H1 (cell line): ENCODE measurements at regions not wholly inside any gene's neighbourhood (a gene's known extent, or its start where the extent isn't known, plus 50 kb on each side); places are given as distances from the start of the nearest gene placed in this dataset.

Experiments
- CTCF ChIA-PET: fragments of 300-600 bp; sonication (Branson Sonifier 250); formaldehyde crosslinking; loops from one replicate; lab custom pipeline; 2021; ENCODE audit not compliant: partially characterized antibody; lab: Charles Lee
- POLR2A ChIA-PET: fragments of 300-600 bp; sonication (Branson Sonifier 250); formaldehyde crosslinking; loops from one replicate; lab custom pipeline; 2021; ENCODE audit warnings: inconsistent platforms; ENCODE audit not compliant: partially characterized antibody; lab: Charles Lee
- DNase-seq, 2 experiments: peaks; one replicate each; pipeline versions ENCODE4 v3.0.0 to v3.0.0-alpha.2; 2010 to 2022; ENCODE audit warnings: low spot score in 2 of 2, low read depth in 1 of 2, mixed read lengths in 1 of 2
- FAIRE-seq: peaks from 2 replicates; lab custom pipeline; 2011; peaks lifted over from hg19 to GRCh38; lab: Jason Lieb, UNC
- H2AFZ ChIP-seq: 2 replicates; pipeline ENCODE4 v1.8.1; 2012; ENCODE audit warnings: low read length, inconsistent platforms
- H2AK5ac ChIP-seq: 2 replicates; pipeline ENCODE4 v1.6.1; 2013; ENCODE audit warnings: low read depth, low read length
- H2BK120ac ChIP-seq: replicated peaks from 2 replicates; pipeline ENCODE3; 2013; ENCODE audit warnings: low read depth, low read length, inconsistent platforms
- H2BK12ac ChIP-seq: 2 replicates; pipeline ENCODE4 v1.6.1; 2013; ENCODE audit warnings: low read depth, low read length
- H2BK15ac ChIP-seq: 2 replicates; pipeline ENCODE4 v1.6.1; 2013; ENCODE audit warnings: low read length
- H2BK20ac ChIP-seq: 2 replicates; pipeline ENCODE4 v1.6.1; 2013; ENCODE audit warnings: low read length
- H2BK5ac ChIP-seq: 2 replicates; pipeline ENCODE4 v1.6.1; 2013; ENCODE audit warnings: low read depth, low read length
- H3K14ac ChIP-seq: 2 replicates; pipeline ENCODE4 v1.6.1; 2013; ENCODE audit warnings: inconsistent platforms; ENCODE audit not compliant: insufficient read length
- H3K18ac ChIP-seq: 2 replicates; pipeline ENCODE4 v1.6.1; 2013; ENCODE audit warnings: low read length; ENCODE audit errors: extremely low read depth
- H3K23ac ChIP-seq: 2 replicates; pipeline ENCODE4 v1.6.1; 2013; ENCODE audit warnings: inconsistent platforms; ENCODE audit not compliant: insufficient read length
- H3K23me2 ChIP-seq: 2 replicates; pipeline ENCODE4 v1.6.1; 2013; ENCODE audit warnings: low read depth, low read length
- H3K27ac ChIP-seq: 2 replicates; pipeline ENCODE4 v1.6.1; 2011; ENCODE audit warnings: low read depth, low read length, inconsistent platforms
- H3K27me3 ChIP-seq, 4 experiments: replicated peaks in 1 of 4; 1 replicate in 1 of 4; 2 replicates in 3 of 4; pipeline versions ENCODE4 v1.6.1 to v1.8.1; 2011 to 2013; ENCODE audit warnings: low read length in 3 of 4, mild to moderate bottlenecking in 3 of 4, inconsistent platforms in 2 of 4, mixed read lengths in 2 of 4, moderate library complexity in 1 of 4; ENCODE audit not compliant: control insufficient read depth in 3 of 4, insufficient read depth in 3 of 4; ENCODE audit errors: extremely low read depth in 1 of 4
- H3K36me3 ChIP-seq, 4 experiments: 2 replicates each; pipeline versions ENCODE4 v1.6.1 to v1.8.1; 2011 to 2013; ENCODE audit warnings: mild to moderate bottlenecking in 4 of 4, low read length in 3 of 4, moderate library complexity in 2 of 4, control low read depth in 1 of 4, inconsistent platforms in 1 of 4; ENCODE audit not compliant: insufficient read depth in 4 of 4, control insufficient read depth in 2 of 4
- H3K4ac ChIP-seq: replicated peaks from 2 replicates; pipeline ENCODE3; 2013; ENCODE audit warnings: low read length, low read depth, mixed read lengths, inconsistent platforms; ENCODE audit not compliant: insufficient read length
- H3K4me1 ChIP-seq, 4 experiments: replicated peaks in 1 of 4; 1 replicate in 1 of 4; 2 replicates in 3 of 4; pipeline versions ENCODE4 v1.6.1 to v1.8.1; 2011 to 2013; ENCODE audit warnings: low read length in 3 of 4, inconsistent platforms in 2 of 4, mixed read lengths in 1 of 4; ENCODE audit not compliant: insufficient read depth in 4 of 4, control insufficient read depth in 3 of 4
- H3K4me2 ChIP-seq, 2 experiments: 2 replicates each; pipeline versions ENCODE4 v1.6.1 to v1.8.1; 2011 to 2013; ENCODE audit warnings: low read depth in 2 of 2, low read length in 2 of 2, control low read depth in 1 of 2, inconsistent platforms in 1 of 2, mild to moderate bottlenecking in 1 of 2; ENCODE audit not compliant: insufficient read depth in 1 of 2
- H3K4me3 ChIP-seq, 4 experiments: fragments of 200-600, 300-600 bp in 1 of 4; sonication (generic), shearing (Covaris generic), sonication (Bioruptor Twin) in 1 of 4; 2 replicates each; pipeline versions ENCODE4 v1.5.1 to v1.8.1; 2011 to 2016; ENCODE audit warnings: low read length in 4 of 4, low read depth in 3 of 4, control low read depth in 2 of 4, inconsistent platforms in 2 of 4, mild to moderate bottlenecking in 2 of 4, mixed read lengths in 1 of 4, moderate library complexity in 1 of 4; ENCODE audit not compliant: insufficient read depth in 2 of 4; ENCODE audit errors: extremely low read depth in 1 of 4
- H3K56ac ChIP-seq: replicated peaks from 2 replicates; pipeline ENCODE3; 2013; ENCODE audit warnings: low read depth, mild to moderate bottlenecking, mixed read lengths, low read length, inconsistent platforms; ENCODE audit not compliant: insufficient read length
- H3K79me1 ChIP-seq: 2 replicates; pipeline ENCODE4 v1.6.1; 2013; ENCODE audit warnings: low read depth, low read length, control low read depth
- H3K79me2 ChIP-seq, 2 experiments: 2 replicates each; pipeline versions ENCODE4 v1.6.1 to v1.8.1; 2012 to 2013; ENCODE audit warnings: low read length in 2 of 2, mild to moderate bottlenecking in 2 of 2, inconsistent platforms in 1 of 2; ENCODE audit not compliant: insufficient read depth in 2 of 2, control insufficient read depth in 1 of 2
- H3K9ac ChIP-seq, 4 experiments: replicated peaks in 1 of 4; 1 replicate in 1 of 4; 2 replicates in 3 of 4; pipeline versions ENCODE4 v1.6.1 to v1.8.1; 2011 to 2013; ENCODE audit warnings: low read depth in 3 of 4, low read length in 3 of 4, control low read depth in 2 of 4, mild to moderate bottlenecking in 2 of 4, moderate library complexity in 2 of 4, inconsistent platforms in 1 of 4; ENCODE audit errors: extremely low read depth in 1 of 4
- H3K9me3 ChIP-seq, 2 experiments: 2 replicates each; pipeline versions ENCODE4 v1.6.1 to v1.8.1; 2012 to 2013; ENCODE audit warnings: mild to moderate bottlenecking in 2 of 2, moderate library complexity in 2 of 2, control low read depth in 1 of 2, inconsistent platforms in 1 of 2, low read depth in 1 of 2, low read length in 1 of 2, mixed read lengths in 1 of 2; ENCODE audit not compliant: insufficient read depth in 2 of 2
- H4K20me1 ChIP-seq, 2 experiments: replicated peaks in 1 of 2; 2 replicates each; pipeline versions ENCODE3 to v1.8.1; 2011 to 2013; ENCODE audit warnings: inconsistent platforms in 2 of 2, low read length in 2 of 2, mild to moderate bottlenecking in 1 of 2; ENCODE audit not compliant: insufficient read depth in 2 of 2, control insufficient read depth in 1 of 2
- H4K5ac ChIP-seq: 2 replicates; pipeline ENCODE4 v1.6.1; 2013; ENCODE audit warnings: low read length, low read depth, mixed read lengths, inconsistent platforms; ENCODE audit not compliant: insufficient read length
- H4K8ac ChIP-seq: 2 replicates; pipeline ENCODE4 v1.8.0; 2013; ENCODE audit warnings: mild to moderate bottlenecking, moderate library complexity, low read length, inconsistent platforms; ENCODE audit not compliant: insufficient read depth; ENCODE audit errors: extremely low read depth
- H4K91ac ChIP-seq: replicated peaks from 2 replicates; pipeline ENCODE3; 2013; ENCODE audit warnings: low read length, mixed read lengths, inconsistent platforms; ENCODE audit not compliant: insufficient read length
- SP4 ChIP-seq: IDR thresholded peaks from 2 replicates; pipeline ENCODE4 v1.6.1; 2012; ENCODE audit warnings: low read length, inconsistent platforms
- WGBS, 2 experiments: shearing (Covaris generic) in 1 of 2; methylation state at CpG; one replicate each; pipeline versions ENCODE4 v1.1.6 to v1.1.7; 2013 to 2015; ENCODE audit warnings: low lambda C conversion rate in 2 of 2, mixed read lengths in 2 of 2, inconsistent platforms in 1 of 2, low coverage in 1 of 2, missing lambda C conversion rate in 1 of 2; ENCODE audit not compliant: insufficient replicate concordance in 2 of 2, insufficient coverage in 1 of 2, insufficient read length in 1 of 2; ENCODE audit errors: extremely low coverage in 1 of 2, missing lambda C conversion rate in 1 of 2; 5-methylcytosine and 5-hydroxymethylcytosine counted together

GRCh38 chr3:39751286-39751685 lies 58.1 kb upstream of the MYRIP start:
- Histone ChIP-seq H2BK20ac (no peak overlapping the region), H3K9ac (no peak overlapping the region), H3K4me3 (no peak overlapping the region), H3K27me3 (no peaks in the 10 kb centered on the region), H4K5ac (no peak overlapping the region), H2BK5ac (no peak overlapping the region), H3K9me3 (no peaks in the 10 kb centered on the region), H3K36me3 (no peaks in the 10 kb centered on the region), H2AK5ac (no peak overlapping the region), H4K20me1 (no peaks in the 10 kb centered on the region), H4K8ac (no peak overlapping the region), H3K4me1 (no peaks in the 10 kb centered on the region), H4K91ac (no peak overlapping the region), H2AFZ (no peak overlapping the region), H3K56ac (no peak overlapping the region), H2BK12ac (no peak overlapping the region), H3K14ac (no peak overlapping the region), H3K23me2 (no peaks in the 10 kb centered on the region), H3K18ac (no peak overlapping the region), H3K79me1 (no peaks in the 10 kb centered on the region), H3K4ac (no peak overlapping the region), H3K79me2 (no peaks in the 10 kb centered on the region), H3K23ac (no peak overlapping the region), H2BK120ac (no peak overlapping the region), H3K27ac (no peak overlapping the region), H3K4me2 (no peak overlapping the region), H2BK15ac (no peak overlapping the region)
- no peak for TF ChIP-seq SP4
- FAIRE-seq (no peak), DNase-seq (no peak)
- ChIA-PET CTCF (no interaction called here), POLR2A (no interaction called here)
- 89% methylated on average over 1 of the region's 1 CpG; no CpG with 5 or more reads in 1 of the 2 experiments for WGBS, 2 experiments
